MM.1S (cell line): ENCODE measurements at regions not wholly inside any gene's neighbourhood (a gene's known extent, or its start where the extent isn't known, plus 50 kb on each side); places are given as distances from the start of the nearest gene placed in this dataset.
"Not testable (repeated sequence)": the region's sequence is repeated elsewhere in the genome, so short reads cannot be mapped to it uniquely, and the experiment has no call there.

ENCODE experiments used
- DNase-seq: peaks from one replicate; pipeline ENCODE4 v3.0.0-alpha.2; 2015
- H2AFZ ChIP-seq: fragments of 300-600 bp; sonication (generic); 2 replicates; pipeline ENCODE4 v1.6.0; 2016; ENCODE audit warnings: antibody characterized with exemption, low read length
- H3F3A ChIP-seq: fragments of 300-600 bp; sonication (generic); 2 replicates; pipeline ENCODE4 v1.6.1; 2016; ENCODE audit warnings: mild to moderate bottlenecking, antibody characterized with exemption, low read length, moderate library complexity, mixed read lengths; ENCODE audit not compliant: insufficient read depth
- H3K27ac ChIP-seq: fragments of 300-600 bp; sonication (generic); 2 replicates; pipeline ENCODE4 v1.5.1; 2016; ENCODE audit warnings: mild to moderate bottlenecking, low read length
- H3K27me3 ChIP-seq: fragments of 300-600 bp; sonication (generic); replicated peaks from 2 replicates; pipeline ENCODE4 v1.6.0; 2016; ENCODE audit warnings: low read length; ENCODE audit not compliant: insufficient read depth
- H3K36me3 ChIP-seq: fragments of 300-600 bp; sonication (generic); replicated peaks from 2 replicates; pipeline ENCODE4 v1.6.1; 2016; ENCODE audit warnings: mild to moderate bottlenecking, low read length, mixed read lengths; ENCODE audit not compliant: insufficient read depth
- H3K4me1 ChIP-seq: fragments of 300-600 bp; sonication (generic); 2 replicates; pipeline ENCODE4 v1.6.1; 2016; ENCODE audit warnings: low read length, mixed read lengths
- H3K4me2 ChIP-seq: fragments of 300-600 bp; sonication (generic); 2 replicates; pipeline ENCODE4 v1.6.0; 2016; ENCODE audit warnings: low read depth, low read length
- H3K4me3 ChIP-seq: fragments of 300-600 bp; sonication (generic); 2 replicates; pipeline ENCODE4 v1.5.1; 2016; ENCODE audit warnings: low read length, mixed read lengths
- H3K79me2 ChIP-seq: fragments of 300-600 bp; sonication (generic); 2 replicates; pipeline ENCODE4 v1.6.1; 2016; ENCODE audit warnings: mixed run types, low read length, mixed read lengths
- H3K9ac ChIP-seq: fragments of 300-600 bp; sonication (generic); 2 replicates; pipeline ENCODE4 v1.6.1; 2016; ENCODE audit warnings: low read length, mixed read lengths
- H3K9me2 ChIP-seq: fragments of 300-600 bp; sonication (generic); replicated peaks from 2 replicates; pipeline ENCODE4 v1.6.1; 2016; ENCODE audit warnings: mild to moderate bottlenecking, low read length, mixed read lengths; ENCODE audit not compliant: insufficient read depth
- H3K9me3 ChIP-seq: fragments of 300-600 bp; sonication (generic); replicated peaks from 2 replicates; pipeline ENCODE4 v1.6.1; 2016; ENCODE audit warnings: mild to moderate bottlenecking, low read length, mixed read lengths; ENCODE audit not compliant: insufficient read depth
- H4K20me1 ChIP-seq: fragments of 300-600 bp; sonication (generic); 2 replicates; pipeline ENCODE4 v1.6.1; 2016; ENCODE audit warnings: mild to moderate bottlenecking, low read length, moderate library complexity, mixed read lengths; ENCODE audit not compliant: insufficient read depth
- CTCF ChIP-seq: fragments of 300-600 bp; sonication (generic); IDR thresholded peaks from 2 replicates; pipeline ENCODE4 v1.5.1; 2016; ENCODE audit warnings: antibody characterized with exemption, low read length, mixed read lengths
- EZH2 ChIP-seq: fragments of 300-600 bp; sonication (generic); optimal IDR thresholded peaks from 2 replicates; pipeline ENCODE3; 2017; ENCODE audit warnings: low read depth, mild to moderate bottlenecking, antibody characterized with exemption, low read length, mixed read lengths
- EZH2phosphoT487 ChIP-seq: fragments of 300-600 bp; sonication (generic); IDR thresholded peaks from 2 replicates; pipeline ENCODE4 v1.6.1; 2018; ENCODE audit warnings: antibody characterized with exemption, low read length

- Histone ChIP-seq H3F3A (peaks cover 10% of the 10 kb centered on the region), H3K27me3 (peaks cover 22% of the 10 kb centered on the region)
- not testable (repeated sequence) for H3K9ac ChIP-seq, H3K9me3 ChIP-seq, H3K36me3 ChIP-seq, H3K27ac ChIP-seq, DNase-seq, H3K4me3 ChIP-seq, H3K9me2 ChIP-seq, H2AFZ ChIP-seq, H4K20me1 ChIP-seq, H3K79me2 ChIP-seq, H3K4me2 ChIP-seq, H3K4me1 ChIP-seq
Measured at GRCh38 chr1:148336121-148336918, 146.8 kb downstream of the PPIAL4G start.

GRCh38 chr1:148334339-148335130 is 148.6 kb downstream of the PPIAL4G start:
- Histone ChIP-seq H3K9me2 (no peaks in the 10 kb centered on the region), H2AFZ (peak overlapping the region; percentile 74), H3K9me3 (no peaks in the 10 kb centered on the region), H3K79me2 (no peaks in the 10 kb centered on the region), H4K20me1 (no peaks in the 10 kb centered on the region), H3K9ac (peak overlapping the region; percentile 73), H3K27me3 (peaks cover 22% of the 10 kb centered on the region), H3K4me1 (no peaks in the 10 kb centered on the region; the same call in 1 of the 2 replicates), H3K4me3 (peak overlapping the region; percentile 67), H3K4me2 (peak overlapping the region; percentile 76), H3K27ac (peak overlapping the region; percentile 76), H3K36me3 (no peaks in the 10 kb centered on the region), H3F3A (peaks cover 10% of the 10 kb centered on the region)
- no peak for TF ChIP-seq EZH2phosphoT487
- TF ChIP-seq EZH2: no peak
- no peak for TF ChIP-seq CTCF
- DNase-seq: peak; percentile 83

GRCh38 chr1:148333875-148334338 is 149.2 kb downstream of the PPIAL4G start:
- peak overlapping the region; percentile 73; the same call in 1 of the 2 replicates for H3K9ac ChIP-seq
- H2AFZ ChIP-seq: peak overlapping the region; percentile 74
- no peaks in the 10 kb centered on the region for H3K36me3 ChIP-seq
- peaks cover 10% of the 10 kb centered on the region for H3F3A ChIP-seq
- DNase-seq: no peak
- H3K4me1 ChIP-seq: no peaks in the 10 kb centered on the region; the same call in 1 of the 2 replicates
- H3K79me2 ChIP-seq: no peaks in the 10 kb centered on the region
- peak overlapping the region; percentile 76; the same call in 1 of the 2 replicates for H3K27ac ChIP-seq
- TF ChIP-seq CTCF: no peak
- H3K9me3 ChIP-seq: no peaks in the 10 kb centered on the region
- peaks cover 22% of the 10 kb centered on the region for H3K27me3 ChIP-seq
- peak overlapping the region; percentile 67 for H3K4me3 ChIP-seq
- no peaks in the 10 kb centered on the region for H4K20me1 ChIP-seq
- H3K4me2 ChIP-seq: peak overlapping the region; percentile 76
- H3K9me2 ChIP-seq: no peaks in the 10 kb centered on the region
